Thyroid gland (tissue), 4 donors: ENCODE measurements at regions not wholly inside any gene's neighbourhood (a gene's known extent, or its start where the extent isn't known, plus 50 kb on each side); places are given as distances from the start of the nearest gene placed in this dataset.

ENCODE experiments used
- DNase-seq, 2 donors: peaks; one replicate each; pipeline ENCODE4 v3.0.0-alpha.2; 2019
- H3K27ac ChIP-seq, 3 donors: fragments of 200-600 bp; sonication (generic); 1 replicate in 2 of 3; 2 replicates in 1 of 3; pipeline ENCODE4 v1.5.1; 2016 to 2019; ENCODE audit warnings: mild to moderate bottlenecking in 1 of 3, moderate library complexity in 1 of 3
- H3K27me3 ChIP-seq: fragments of 200-600 bp; sonication (generic); one replicate; pipeline ENCODE4 v1.5.1; 2019
- H3K36me3 ChIP-seq, 2 donors: fragments of 200-600 bp; sonication (generic); one replicate each; pipeline ENCODE4 v1.5.1; 2016 to 2019
- H3K4me1 ChIP-seq, 2 donors: fragments of 200-600 bp; sonication (generic); one replicate each; pipeline ENCODE4 v1.5.1; 2017 to 2019
- H3K4me3 ChIP-seq, 3 donors: fragments of 200-600 bp; sonication (generic); replicated peaks in 1 of 3; 1 replicate in 2 of 3; 2 replicates in 1 of 3; pipeline ENCODE4 v1.5.1; 2016; ENCODE audit warnings: mild to moderate bottlenecking in 1 of 3
- H3K9me3 ChIP-seq: fragments of 200-600 bp; sonication (generic); one replicate; pipeline ENCODE4 v1.5.1; 2017
- CTCF ChIP-seq, 6 experiments: fragments of 200-600 bp in 3 of 6; fragments of 450-650 bp in 3 of 6; sonication (generic) in 3 of 6; IDR thresholded peaks; one replicate each; pipeline ENCODE4 v1.5.1; 2016 to 2019; ENCODE audit warnings: antibody characterized with exemption in 6 of 6, mild to moderate bottlenecking in 2 of 6, inconsistent platforms in 1 of 6, moderate library complexity in 1 of 6
- POLR2A ChIP-seq, 2 donors: fragments of 450-650 bp; IDR thresholded peaks; one replicate each; pipeline ENCODE4 v1.6.1; 2017; ENCODE audit warnings: antibody characterized with exemption in 2 of 2, mild to moderate bottlenecking in 2 of 2, moderate library complexity in 1 of 2
- WGBS, 2 donors: methylation state at CpG; one replicate each; pipeline ENCODE4 v1.1.5; 2017; 5-methylcytosine and 5-hydroxymethylcytosine counted together
- intact Hi-C: fragments of 100-400 bp; cut with DNase I; formaldehyde crosslinking; loops from one replicate; pipeline ENCODE4 v1.15.1; 2023

- no peak for DNase-seq
- no peak overlapping the region for H3K27ac ChIP-seq
- intact Hi-C loops = no loop called here
- no peaks in the 10 kb centered on the region for H3K27me3 ChIP-seq
- H3K4me1 ChIP-seq = no peaks in the 10 kb centered on the region
- TF ChIP-seq POLR2A (IDR thresholded peaks at IDR 0.05) (no peak), CTCF (IDR thresholded peaks at IDR 0.05) (no peak)
- no peak overlapping the region for H3K4me3 ChIP-seq
- H3K36me3 ChIP-seq = no peaks in the 10 kb centered on the region
- WGBS, 2 donors = 92% methylated on average over 4 of the region's 4 CpGs
- no peaks in the 10 kb centered on the region for H3K9me3 ChIP-seq
Observed at GRCh38 chr13:58298556-58299135, 667.1 kb downstream of the PCDH17 start.

- H3K4me1 ChIP-seq = no peaks in the 10 kb centered on the region
- H3K4me3 ChIP-seq = no peak overlapping the region
- H3K9me3 ChIP-seq = no peaks in the 10 kb centered on the region
- TF ChIP-seq POLR2A (IDR thresholded peaks at IDR 0.05) = no peak
- no peak for TF ChIP-seq CTCF (IDR thresholded peaks at IDR 0.05)
- H3K27me3 ChIP-seq = no peaks in the 10 kb centered on the region
- H3K36me3 ChIP-seq = no peaks in the 10 kb centered on the region
- no peak overlapping the region for H3K27ac ChIP-seq
- no peak for DNase-seq
- intact Hi-C loops = no loop called here
Observed at GRCh38 chr13:58300224-58300623, 668.7 kb downstream of the PCDH17 start.

- DNase-seq = no peak
- TF ChIP-seq CTCF (IDR thresholded peaks at IDR 0.05) = no peak
- no peak for TF ChIP-seq POLR2A (IDR thresholded peaks at IDR 0.05)
- WGBS, 2 donors = 86 to 97% methylated on average over 1 of the region's 1 CpG
- intact Hi-C loops = no loop called here
- no peaks in the 10 kb centered on the region for H3K4me1 ChIP-seq
- H3K27me3 ChIP-seq = no peaks in the 10 kb centered on the region
- H3K27ac ChIP-seq = no peak overlapping the region
- no peaks in the 10 kb centered on the region for H3K9me3 ChIP-seq
- no peak overlapping the region for H3K4me3 ChIP-seq
- H3K36me3 ChIP-seq = no peaks in the 10 kb centered on the region
Observed at GRCh38 chr13:58300974-58301681, 669.6 kb downstream of the PCDH17 start.

- H3K9me3 ChIP-seq = no peaks in the 10 kb centered on the region
- no peak overlapping the region for H3K27ac ChIP-seq
- no peak overlapping the region for H3K4me3 ChIP-seq
- intact Hi-C loops = no loop called here
- no peaks in the 10 kb centered on the region for H3K27me3 ChIP-seq
- 86% methylated on average over 2 of the region's 2 CpGs for WGBS, 2 donors
- no peak for DNase-seq
- TF ChIP-seq CTCF (IDR thresholded peaks at IDR 0.05) = no peak
- TF ChIP-seq POLR2A (IDR thresholded peaks at IDR 0.05) = no peak
- no peaks in the 10 kb centered on the region for H3K4me1 ChIP-seq
- no peaks in the 10 kb centered on the region for H3K36me3 ChIP-seq
Observed at GRCh38 chr13:58302349-58302748, 670.8 kb downstream of the PCDH17 start.

- Histone ChIP-seq H3K36me3 (no peaks in the 10 kb centered on the region), H3K4me3 (no peak overlapping the region), H3K27me3 (no peaks in the 10 kb centered on the region), H3K27ac (no peak overlapping the region), H3K4me1 (no peaks in the 10 kb centered on the region), H3K9me3 (no peaks in the 10 kb centered on the region)
- TF ChIP-seq POLR2A (IDR thresholded peaks at IDR 0.05) = no peak
- no peak for TF ChIP-seq CTCF (IDR thresholded peaks at IDR 0.05)
- WGBS, 2 donors = 93 to 94% methylated on average over 1 of the region's 1 CpG
- no peak for DNase-seq
- intact Hi-C loops = no loop called here
Observed at GRCh38 chr13:58306062-58306461, 674.5 kb downstream of the PCDH17 start.
